Liver (tissue), 3 donors: ENCODE measurements at regions not wholly inside any gene's neighbourhood (a gene's known extent, or its start where the extent isn't known, plus 50 kb on each side); places are given as distances from the start of the nearest gene placed in this dataset.

ENCODE experiments used
- EGR1 ChIP-seq, 2 donors: IDR thresholded peaks; 2 replicates each; pipeline ENCODE4 v1.6.1; 2016 to 2018; ENCODE audit warnings: antibody characterized with exemption in 2 of 2, low read depth in 2 of 2
- FOXA2 ChIP-seq: IDR thresholded peaks from 2 replicates; pipeline ENCODE4 v1.6.1; 2016; ENCODE audit warnings: antibody characterized with exemption
- HNF4G ChIP-seq: IDR thresholded peaks from 2 replicates; pipeline ENCODE4 v1.6.1; 2016; ENCODE audit warnings: antibody characterized with exemption
- JUND ChIP-seq, 2 donors: IDR thresholded peaks; 2 replicates each; pipeline ENCODE4 v1.6.1; 2016; ENCODE audit warnings: antibody characterized with exemption in 2 of 2
- RAD21 ChIP-seq, 2 donors: IDR thresholded peaks; 2 replicates each; pipeline ENCODE4 v1.6.1; 2016; ENCODE audit warnings: antibody characterized with exemption in 2 of 2, mild to moderate bottlenecking in 2 of 2
- RXRA ChIP-seq, 2 donors: IDR thresholded peaks; 2 replicates each; pipeline ENCODE4 v1.6.1; 2017 to 2018; ENCODE audit warnings: antibody characterized with exemption in 2 of 2, mild to moderate bottlenecking in 1 of 2
- SP1 ChIP-seq: IDR thresholded peaks from 2 replicates; pipeline ENCODE4 v1.6.1; 2018; ENCODE audit warnings: antibody characterized with exemption, mild to moderate bottlenecking
- TAF1 ChIP-seq: conservative IDR thresholded peaks from 2 replicates; pipeline ENCODE4 v1.6.1; 2016; ENCODE audit warnings: antibody characterized with exemption, mild to moderate bottlenecking
- TF ChIP-seq, protein P1 (sequence below): fragments of 150-350 bp; IDR thresholded peaks from 2 replicates; pipeline ENCODE4 v1.5.1; 2017; ENCODE audit warnings: improper control_type of control experiment, low read depth, low read length; ENCODE audit not compliant: missing input control
- TF ChIP-seq, protein P2 (sequence below): IDR thresholded peaks from 2 replicates; pipeline ENCODE4 v1.6.1; 2016; ENCODE audit warnings: antibody characterized with exemption
- TF ChIP-seq, protein P3 (sequence below): IDR thresholded peaks from 2 replicates; pipeline ENCODE4 v1.6.1; 2016; ENCODE audit warnings: antibody characterized with exemption
- donor health status: healthy.
- donor health status: healthy.

DNA sequence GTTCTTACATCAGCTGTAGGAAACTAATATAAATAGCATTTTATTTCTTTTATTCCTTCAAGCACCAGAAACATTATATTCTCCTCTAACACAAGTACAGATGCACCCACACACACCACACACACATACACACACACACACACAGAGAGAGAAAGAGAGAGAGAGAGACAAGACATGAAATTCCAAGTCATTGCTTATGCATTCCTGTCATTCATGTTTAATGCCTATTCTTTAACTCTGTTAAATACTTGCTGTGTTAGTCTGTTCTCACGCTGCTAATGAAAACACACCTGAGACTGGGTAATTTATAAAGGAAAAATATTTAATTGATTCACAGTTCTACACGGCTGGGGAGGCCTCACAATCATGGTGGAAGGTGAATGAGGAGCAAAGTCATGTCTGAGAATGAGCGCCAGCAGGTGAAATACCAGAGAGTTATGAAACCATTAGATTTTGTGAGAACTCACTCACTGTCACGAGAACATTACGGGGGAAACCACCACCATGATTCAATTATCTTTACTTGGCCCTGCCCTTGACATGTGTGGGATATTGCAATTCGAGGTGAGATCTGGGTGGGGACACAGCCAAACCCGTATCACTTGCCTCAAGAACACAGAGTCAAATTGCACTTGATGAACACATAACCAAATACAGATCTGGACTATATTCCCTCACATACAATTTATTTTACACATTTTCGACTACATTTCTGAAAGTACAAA is 1058.1 kb upstream of the TMPRSS15 start:
- TF ChIP-seq RAD21 (IDR thresholded peaks at IDR 0.05) (no peak), TAF1 (no peak), HNF4G (no peak), SP1 (no peak), RXRA (IDR thresholded peaks at IDR 0.05) (no peak), FOXA2 (no peak), EGR1 (IDR thresholded peaks at IDR 0.05; ENCODE audit: low read depth in 2 of 2) (no peak), JUND (IDR thresholded peaks at IDR 0.05) (no peak)
- TF ChIP-seq, protein P1, sequence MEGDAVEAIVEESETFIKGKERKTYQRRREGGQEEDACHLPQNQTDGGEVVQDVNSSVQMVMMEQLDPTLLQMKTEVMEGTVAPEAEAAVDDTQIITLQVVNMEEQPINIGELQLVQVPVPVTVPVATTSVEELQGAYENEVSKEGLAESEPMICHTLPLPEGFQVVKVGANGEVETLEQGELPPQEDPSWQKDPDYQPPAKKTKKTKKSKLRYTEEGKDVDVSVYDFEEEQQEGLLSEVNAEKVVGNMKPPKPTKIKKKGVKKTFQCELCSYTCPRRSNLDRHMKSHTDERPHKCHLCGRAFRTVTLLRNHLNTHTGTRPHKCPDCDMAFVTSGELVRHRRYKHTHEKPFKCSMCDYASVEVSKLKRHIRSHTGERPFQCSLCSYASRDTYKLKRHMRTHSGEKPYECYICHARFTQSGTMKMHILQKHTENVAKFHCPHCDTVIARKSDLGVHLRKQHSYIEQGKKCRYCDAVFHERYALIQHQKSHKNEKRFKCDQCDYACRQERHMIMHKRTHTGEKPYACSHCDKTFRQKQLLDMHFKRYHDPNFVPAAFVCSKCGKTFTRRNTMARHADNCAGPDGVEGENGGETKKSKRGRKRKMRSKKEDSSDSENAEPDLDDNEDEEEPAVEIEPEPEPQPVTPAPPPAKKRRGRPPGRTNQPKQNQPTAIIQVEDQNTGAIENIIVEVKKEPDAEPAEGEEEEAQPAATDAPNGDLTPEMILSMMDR: no peak
- TF ChIP-seq, protein P2, sequence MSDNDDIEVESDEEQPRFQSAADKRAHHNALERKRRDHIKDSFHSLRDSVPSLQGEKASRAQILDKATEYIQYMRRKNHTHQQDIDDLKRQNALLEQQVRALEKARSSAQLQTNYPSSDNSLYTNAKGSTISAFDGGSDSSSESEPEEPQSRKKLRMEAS: no peak
- TF ChIP-seq, protein P3, sequence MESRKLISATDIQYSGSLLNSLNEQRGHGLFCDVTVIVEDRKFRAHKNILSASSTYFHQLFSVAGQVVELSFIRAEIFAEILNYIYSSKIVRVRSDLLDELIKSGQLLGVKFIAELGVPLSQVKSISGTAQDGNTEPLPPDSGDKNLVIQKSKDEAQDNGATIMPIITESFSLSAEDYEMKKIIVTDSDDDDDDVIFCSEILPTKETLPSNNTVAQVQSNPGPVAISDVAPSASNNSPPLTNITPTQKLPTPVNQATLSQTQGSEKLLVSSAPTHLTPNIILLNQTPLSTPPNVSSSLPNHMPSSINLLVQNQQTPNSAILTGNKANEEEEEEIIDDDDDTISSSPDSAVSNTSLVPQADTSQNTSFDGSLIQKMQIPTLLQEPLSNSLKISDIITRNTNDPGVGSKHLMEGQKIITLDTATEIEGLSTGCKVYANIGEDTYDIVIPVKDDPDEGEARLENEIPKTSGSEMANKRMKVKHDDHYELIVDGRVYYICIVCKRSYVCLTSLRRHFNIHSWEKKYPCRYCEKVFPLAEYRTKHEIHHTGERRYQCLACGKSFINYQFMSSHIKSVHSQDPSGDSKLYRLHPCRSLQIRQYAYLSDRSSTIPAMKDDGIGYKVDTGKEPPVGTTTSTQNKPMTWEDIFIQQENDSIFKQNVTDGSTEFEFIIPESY: no peak
